ENCODE measurements at regions not wholly inside any gene's neighbourhood (a gene's known extent, or its start where the extent isn't known, plus 50 kb on each side); places are given as distances from the start of the nearest gene placed in this dataset.
"Not testable (repeated sequence)": the region's sequence is repeated elsewhere in the genome, so short reads cannot be mapped to it uniquely, and the experiment has no call there.

- DNase-seq: no peak
Observed at GRCh38 chr9:88596376-88596775, 61.4 kb downstream of the NXNL2 start.

GRCh38 chr9:88604836-88605511 is 70.0 kb downstream of the NXNL2 start:
- DNase-seq: no peak

GRCh38 chr9:88605512-88606362 is 70.8 kb downstream of the NXNL2 start:
- no peak for DNase-seq

- DNase-seq: no peak
Observed at GRCh38 chr9:88614359-88614758, 79.4 kb downstream of the NXNL2 start.

GRCh38 chr9:88623698-88624097 is 88.7 kb downstream of the NXNL2 start:
- DNase-seq: no peak

GRCh38 chr9:88628114-88628513 is 93.1 kb downstream of the NXNL2 start:
- DNase-seq: no peak

GRCh38 chr9:88628811-88629210 is 93.8 kb downstream of the NXNL2 start:
- DNase-seq: no peak

GRCh38 chr9:88630574-88630973 is 95.6 kb downstream of the NXNL2 start:
- not testable (repeated sequence) for DNase-seq

- no peak for DNase-seq
Observed at GRCh38 chr9:88635151-88635550, 100.2 kb downstream of the NXNL2 start.

GRCh38 chr9:88641456-88642240 is 106.7 kb downstream of the NXNL2 start:
- no peak for DNase-seq

GRCh38 chr9:88642336-88642735 is 107.4 kb downstream of the NXNL2 start:
- DNase-seq: no peak

GRCh38 chr9:88643931-88644330 is 109.0 kb downstream of the NXNL2 start:
- no peak for DNase-seq

GRCh38 chr9:88645172-88645878 is 110.3 kb downstream of the NXNL2 start:
- no peak for DNase-seq

- no peak for DNase-seq
Observed at GRCh38 chr9:88645879-88646199, 110.9 kb downstream of the NXNL2 start.

GRCh38 chr9:88646539-88647300 is 111.7 kb downstream of the NXNL2 start:
- DNase-seq: no peak

GRCh38 chr9:88651682-88652633 is 117.0 kb downstream of the NXNL2 start:
- no peak for DNase-seq

GRCh38 chr9:88652876-88653275 is 117.9 kb downstream of the NXNL2 start:
- no peak for DNase-seq

GRCh38 chr9:88653406-88653805 is 118.4 kb downstream of the NXNL2 start:
- DNase-seq: no peak

- DNase-seq: no peak
Observed at GRCh38 chr9:88653911-88654310, 118.9 kb downstream of the NXNL2 start.

GRCh38 chr9:88657893-88658292 is 122.9 kb downstream of the NXNL2 start:
- DNase-seq: no peak

- DNase-seq: no peak
Observed at GRCh38 chr9:88658311-88658822, 123.4 kb downstream of the NXNL2 start.

Data from stimulated activated CD4-positive, alpha-beta T cell treated with anti-CD3 and anti-CD28 coated beads, Interleukin-2, amount 100 ng/mL, for 24 hours (primary cell).